ENCODE measurements at regions not wholly inside any gene's neighbourhood (a gene's known extent, or its start where the extent isn't known, plus 50 kb on each side); places are given as distances from the start of the nearest gene placed in this dataset.

- ChIA-PET CTCF (no interaction called here), POLR2A (no interaction called here)
Observed at GRCh38 chr10:8489232-8489631, 434.7 kb downstream of the GATA3 start.

GRCh38 chr10:8489823-8490222, 435.3 kb downstream of the GATA3 start:
- ChIA-PET POLR2A (no interaction called here), CTCF (no interaction called here)

GRCh38 chr10:8498290-8498689, 443.8 kb downstream of the GATA3 start:
- ChIA-PET POLR2A (no interaction called here), CTCF (no interaction called here)

GRCh38 chr10:8498881-8499280, 444.4 kb downstream of the GATA3 start:
- POLR2A ChIA-PET = no interaction called here
- CTCF ChIA-PET = no interaction called here

GRCh38 chr10:8499312-8499711, 444.8 kb downstream of the GATA3 start:
- CTCF ChIA-PET = no interaction called here
- POLR2A ChIA-PET = no interaction called here

- CTCF ChIA-PET = no interaction called here
- POLR2A ChIA-PET = no interaction called here
Observed at GRCh38 chr10:8499752-8500390, 445.4 kb downstream of the GATA3 start.

- ChIA-PET CTCF (no interaction called here), POLR2A (no interaction called here)
Observed at GRCh38 chr10:8502573-8502972, 448.1 kb downstream of the GATA3 start.

- CTCF ChIA-PET = no interaction called here
Observed at GRCh38 chr10:8504499-8504898, 450.0 kb downstream of the GATA3 start.

GRCh38 chr10:8507156-8507555, 452.7 kb downstream of the GATA3 start:
- POLR2A ChIA-PET = no interaction called here
- CTCF ChIA-PET = no interaction called here

More at GRCh38 chr10:8504499-8504898, 450.0 kb downstream of the GATA3 start:
- POLR2A ChIA-PET = no interaction called here

- POLR2A ChIA-PET = no interaction called here
Observed at GRCh38 chr10:8508882-8509281, 454.4 kb downstream of the GATA3 start.

GRCh38 chr10:8510471-8510870, 456.0 kb downstream of the GATA3 start:
- ChIA-PET POLR2A (no interaction called here), CTCF (interaction anchor here (0.6 kb wide), 1 partner anchor 438 kb away, joined by 6 read pairs; no protein-coding TSS in a partner anchor)

More at GRCh38 chr10:8508882-8509281, 454.4 kb downstream of the GATA3 start:
- CTCF ChIA-PET = no interaction called here

GRCh38 chr10:8511026-8511425, 456.5 kb downstream of the GATA3 start:
- ChIA-PET CTCF (no interaction called here), POLR2A (no interaction called here)

GRCh38 chr10:8513155-8514147, 459.0 kb downstream of the GATA3 start:
- POLR2A ChIA-PET = no interaction called here
- CTCF ChIA-PET = interaction anchor here (0.7 kb wide), 1 partner anchor 455 kb away, joined by 4 read pairs; no protein-coding TSS in a partner anchor

GRCh38 chr10:8520382-8520781, 465.9 kb downstream of the GATA3 start:
- POLR2A ChIA-PET = no interaction called here
- CTCF ChIA-PET = no interaction called here

- CTCF ChIA-PET = no interaction called here
- POLR2A ChIA-PET = no interaction called here
Observed at GRCh38 chr10:8527773-8528172, 473.3 kb downstream of the GATA3 start.

- POLR2A ChIA-PET = no interaction called here
- CTCF ChIA-PET = no interaction called here
Observed at GRCh38 chr10:8531116-8531515, 476.6 kb downstream of the GATA3 start.

GRCh38 chr10:8532647-8533046, 478.2 kb downstream of the GATA3 start:
- ChIA-PET POLR2A (no interaction called here), CTCF (no interaction called here)

- POLR2A ChIA-PET = no interaction called here
Observed at GRCh38 chr10:8533462-8533861, 479.0 kb downstream of the GATA3 start.

GRCh38 chr10:8534096-8534495, 479.6 kb downstream of the GATA3 start:
- POLR2A ChIA-PET = no interaction called here
- CTCF ChIA-PET = interaction anchor here (1.2 kb wide), 1 partner anchor 64 kb away, joined by 3 read pairs; no protein-coding TSS in a partner anchor

More at GRCh38 chr10:8533462-8533861, 479.0 kb downstream of the GATA3 start:
- CTCF ChIA-PET = no interaction called here

- POLR2A ChIA-PET = no interaction called here
- CTCF ChIA-PET = interaction anchor here (1.2 kb wide), 1 partner anchor 64 kb away, joined by 3 read pairs; no protein-coding TSS in a partner anchor
Observed at GRCh38 chr10:8534891-8535290, 480.4 kb downstream of the GATA3 start.

- POLR2A ChIA-PET = no interaction called here
Observed at GRCh38 chr10:8539056-8539455, 484.6 kb downstream of the GATA3 start.

More at GRCh38 chr10:8539056-8539455, 484.6 kb downstream of the GATA3 start:
- CTCF ChIA-PET = no interaction called here
